ENCODE measurements at regions not wholly inside any gene's neighbourhood (a gene's known extent, or its start where the extent isn't known, plus 50 kb on each side); places are given as distances from the start of the nearest gene placed in this dataset.
"Not testable (repeated sequence)": the region's sequence is repeated elsewhere in the genome, so short reads cannot be mapped to it uniquely, and the experiment has no call there.

DNA sequence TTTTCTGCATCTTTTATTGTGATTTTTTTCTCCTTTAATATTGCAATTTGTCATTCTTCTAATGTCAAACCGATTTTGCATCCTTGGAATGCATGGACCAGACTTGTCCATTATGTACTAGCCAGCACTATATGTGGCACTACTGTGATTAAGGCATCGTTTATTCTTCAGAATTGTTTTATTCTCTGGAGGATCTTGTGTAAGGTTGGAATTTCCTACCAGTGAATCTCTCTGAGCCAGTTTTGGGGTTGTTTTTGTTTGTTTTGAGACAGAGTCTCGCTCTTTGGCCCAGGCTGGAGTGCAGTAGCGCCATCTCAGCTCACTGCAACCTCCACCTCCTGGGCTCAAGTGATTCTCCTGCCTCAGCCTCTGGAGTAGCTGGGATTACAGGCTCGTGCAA lies 58.5 kb downstream of the IGLL5 start:
- no peak for DNase-seq (ENCODE audit: low read depth)

DNA sequence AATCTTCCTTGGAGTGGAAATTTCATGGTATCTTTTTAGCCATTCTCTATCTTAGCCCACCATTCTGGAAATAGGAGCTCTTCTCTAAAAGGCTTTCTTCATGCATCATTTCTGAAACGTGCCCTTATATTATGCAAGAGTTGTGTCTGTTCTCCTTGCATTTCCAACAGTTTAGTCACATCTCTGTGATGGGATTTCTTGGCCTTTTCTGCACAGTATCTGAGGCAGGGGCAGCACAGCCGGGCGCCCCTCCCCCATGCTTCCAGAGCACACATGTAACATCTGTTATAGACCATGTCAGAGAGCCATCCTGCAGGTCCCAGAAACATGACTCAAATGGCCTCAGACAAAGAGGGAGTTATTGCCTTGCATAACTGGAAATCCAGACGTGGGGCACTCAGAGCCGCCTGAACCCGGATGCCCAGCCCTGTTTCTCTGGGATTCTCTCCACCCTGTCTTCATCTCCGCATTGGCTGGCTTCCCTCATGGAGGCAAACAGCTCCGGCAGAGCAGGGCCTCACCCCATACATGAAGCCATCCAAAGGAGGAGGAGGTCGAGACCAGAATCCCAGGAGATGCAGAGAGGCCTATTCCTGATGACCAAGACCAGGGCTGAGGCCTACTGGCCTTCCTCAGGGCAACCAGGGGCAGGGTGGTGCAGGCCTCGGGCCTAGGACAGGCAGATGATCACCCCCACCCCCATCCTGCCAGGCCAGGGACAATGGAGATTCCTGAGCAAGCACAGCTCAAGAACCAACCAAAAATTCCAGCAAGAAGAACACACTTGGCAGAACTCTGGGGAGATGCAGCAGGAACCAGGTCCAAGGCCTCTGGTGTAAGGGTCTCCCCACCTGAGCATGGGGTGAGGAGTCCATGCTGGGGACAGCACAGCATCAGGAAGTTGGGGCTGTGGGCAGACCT lies 61.3 kb downstream of the IGLL5 start:
- no peak for DNase-seq (ENCODE audit: low read depth)

GRCh38 chr22:22949953-22950352 lies 62.3 kb downstream of the IGLL5 start:
- no peak for DNase-seq (ENCODE audit: low read depth)

- DNase-seq (ENCODE audit: low read depth): no peak
Observed at GRCh38 chr22:22951035-22951434, 63.4 kb downstream of the IGLL5 start.

DNA sequence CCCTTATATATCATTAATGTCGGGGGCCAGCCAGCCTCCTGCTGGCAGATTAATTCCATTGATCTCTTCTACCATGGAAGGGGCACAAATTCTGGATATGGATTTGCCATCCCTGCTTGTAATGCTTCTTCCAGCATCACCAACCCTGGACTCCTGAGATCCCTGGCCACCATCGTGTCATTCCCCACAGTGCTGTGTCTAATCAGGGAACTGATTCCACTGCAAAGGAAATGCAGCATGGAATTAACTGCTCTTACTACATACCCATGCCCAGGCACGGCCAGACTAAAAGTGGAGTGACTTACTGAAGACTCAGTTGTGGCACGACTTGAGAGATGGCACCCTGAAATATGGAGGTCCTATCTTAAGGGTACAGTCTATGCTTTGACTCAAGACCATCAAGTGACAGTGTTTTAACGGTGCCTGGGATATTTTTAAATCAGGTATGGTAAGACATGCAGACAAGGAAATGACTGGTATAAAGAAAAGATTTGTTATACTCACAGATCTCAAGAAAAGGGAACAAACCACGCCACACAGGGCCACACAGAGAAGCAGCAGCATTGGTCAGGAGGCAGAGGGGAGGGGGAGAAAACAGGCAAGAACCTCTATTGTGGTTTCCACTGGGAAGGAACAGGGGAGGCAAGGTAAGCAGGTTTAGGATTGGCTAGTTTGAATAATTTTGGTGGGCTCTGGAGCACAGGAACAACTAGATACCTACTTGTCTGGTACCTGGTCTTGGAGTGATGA lies 65.1 kb downstream of the IGLL5 start:
- no peak for DNase-seq (ENCODE audit: low read depth)

GRCh38 chr22:22953791-22954190 lies 66.2 kb downstream of the IGLL5 start:
- no peak for DNase-seq (ENCODE audit: low read depth)

GRCh38 chr22:22954656-22955055 lies 67.0 kb downstream of the IGLL5 start:
- no peak for DNase-seq (ENCODE audit: low read depth)

GRCh38 chr22:22955276-22955798 lies 67.7 kb downstream of the IGLL5 start:
- no peak for DNase-seq (ENCODE audit: low read depth)

- peak; percentile 46 for DNase-seq (ENCODE audit: low read depth)
Observed at GRCh38 chr22:22955866-22956535, 68.4 kb downstream of the IGLL5 start.

- no peak for DNase-seq (ENCODE audit: low read depth)
Observed at GRCh38 chr22:22957090-22957489, 69.5 kb downstream of the IGLL5 start.

GRCh38 chr22:22958621-22959020 lies 71.0 kb downstream of the IGLL5 start:
- DNase-seq (ENCODE audit: low read depth): no peak

DNA sequence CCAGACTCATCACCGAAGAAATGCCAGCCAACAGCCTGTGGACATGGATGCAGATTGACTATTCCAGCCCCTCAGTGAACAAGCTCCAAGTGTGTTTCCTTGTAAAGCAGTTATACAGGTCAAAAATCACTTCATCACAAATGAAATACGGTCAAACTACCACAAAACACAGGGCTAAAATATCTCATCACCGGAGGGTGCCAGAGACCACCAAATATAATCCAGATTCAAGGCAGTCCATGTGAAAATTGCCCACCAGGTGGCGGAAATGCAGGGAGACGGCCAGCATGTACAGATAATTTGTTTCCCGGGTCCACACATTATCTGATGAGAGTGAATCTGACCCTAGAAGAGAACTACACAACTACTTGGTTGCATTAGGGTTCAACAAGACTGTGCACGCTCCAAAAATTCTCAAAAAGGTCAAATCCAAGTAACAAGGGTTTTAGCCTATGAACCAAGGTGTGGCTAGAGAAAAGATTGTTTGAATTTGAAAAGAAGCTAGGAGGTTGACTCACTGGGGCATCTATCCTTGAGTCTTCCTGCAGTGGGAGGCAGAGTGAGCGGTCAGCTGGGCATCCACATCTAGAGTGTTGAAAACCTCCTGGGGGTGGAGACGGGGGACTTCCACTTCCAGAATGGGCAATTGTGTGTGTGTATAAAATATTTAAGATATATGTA lies 71.7 kb downstream of the IGLL5 start:
- DNase-seq (ENCODE audit: low read depth): peak; percentile 58

GRCh38 chr22:22960307-22960706 lies 72.7 kb downstream of the IGLL5 start:
- no peak for DNase-seq (ENCODE audit: low read depth)

GRCh38 chr22:22961574-22961973 lies 74.0 kb downstream of the IGLL5 start:
- no peak for DNase-seq (ENCODE audit: low read depth)

DNA sequence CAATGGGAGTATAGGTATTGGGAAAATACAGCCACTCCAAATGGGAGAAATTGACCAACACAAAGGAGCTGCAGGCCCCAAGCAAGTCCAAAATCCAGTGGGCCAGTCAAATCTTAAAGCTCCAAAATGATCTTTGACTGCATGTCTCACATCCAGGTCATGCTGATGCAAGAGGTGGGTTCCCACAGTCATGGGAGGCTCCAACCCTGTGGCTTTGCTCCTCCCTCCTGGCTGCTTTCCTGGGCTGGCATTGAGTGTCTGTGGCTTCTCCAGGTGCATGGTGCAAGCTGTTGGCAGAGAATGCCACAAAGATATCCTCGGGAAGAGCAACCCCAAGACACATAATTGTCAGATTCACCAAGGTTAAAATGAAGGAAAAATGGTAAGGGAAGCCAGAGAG lies 80.8 kb downstream of the IGLL5 start:
- DNase-seq (ENCODE audit: low read depth): no peak

- DNase-seq (ENCODE audit: low read depth): not testable (repeated sequence)
Observed at GRCh38 chr22:22972605-22973004, 85.0 kb downstream of the IGLL5 start.

DNA sequence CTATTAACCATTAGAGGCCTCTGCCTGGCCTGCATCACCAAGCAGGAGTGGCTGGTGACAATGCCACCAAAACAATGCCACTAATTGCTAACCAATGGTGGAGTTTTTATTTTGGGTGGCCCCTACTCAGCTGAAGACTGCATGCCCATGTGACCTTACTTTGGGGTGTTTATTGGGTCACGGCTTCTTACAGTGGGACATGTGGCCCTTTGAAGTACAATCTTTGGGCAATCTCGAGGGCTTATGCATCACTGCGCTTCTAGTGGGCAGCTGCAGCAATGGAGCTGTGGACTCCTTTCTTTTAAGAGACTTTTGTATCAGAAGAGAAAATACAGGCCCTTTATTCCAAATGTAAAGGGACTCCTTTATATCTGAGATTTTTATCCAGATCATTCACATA lies 85.7 kb downstream of the IGLL5 start:
- no peak for DNase-seq (ENCODE audit: low read depth)

- no peak for DNase-seq (ENCODE audit: low read depth)
Observed at GRCh38 chr22:22974156-22974555, 86.5 kb downstream of the IGLL5 start.

DNA sequence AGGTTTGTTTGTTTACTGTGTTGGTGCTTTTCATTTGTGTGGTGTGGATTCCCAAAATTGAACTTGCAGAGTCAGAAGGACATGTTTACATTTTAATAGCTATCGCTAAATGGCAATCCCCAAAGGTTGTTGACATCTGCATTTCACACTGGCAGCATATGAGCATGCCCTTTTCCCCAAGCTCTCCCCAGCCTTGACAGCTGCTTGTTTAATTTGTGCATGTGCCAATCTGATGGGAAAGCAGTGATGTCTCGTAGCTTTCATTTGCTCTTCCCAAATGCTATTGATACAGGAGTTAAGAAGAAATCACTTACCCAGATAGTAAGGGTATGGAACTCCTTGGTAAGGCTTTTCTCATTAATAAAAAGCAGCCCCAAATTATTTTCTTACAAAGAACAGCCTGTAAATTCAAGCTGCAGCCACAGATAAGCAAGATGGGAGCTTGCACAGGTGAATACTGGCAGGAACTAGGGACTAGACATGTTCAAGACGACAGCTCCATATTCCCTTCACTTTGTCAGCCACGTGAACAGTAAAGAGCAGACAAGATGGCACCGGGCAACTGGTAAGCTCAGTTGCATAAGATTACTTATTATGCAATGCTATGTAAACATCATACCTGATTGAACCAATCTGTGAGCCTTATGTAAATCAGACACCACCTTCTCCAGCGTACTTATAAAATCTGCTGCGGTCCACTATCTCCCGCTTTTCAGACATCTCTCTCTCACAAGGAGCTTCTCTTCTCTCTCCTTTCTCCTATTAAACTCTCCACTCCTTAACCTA lies 87.4 kb downstream of the IGLL5 start:
- no peak for DNase-seq (ENCODE audit: low read depth)

- no peak for DNase-seq (ENCODE audit: low read depth)
Observed at GRCh38 chr22:22976033-22976922, 88.7 kb downstream of the IGLL5 start.

Data from RPMI7951 (cell line).